AG09309 (cell line): ENCODE measurements at regions not wholly inside any gene's neighbourhood (a gene's known extent, or its start where the extent isn't known, plus 50 kb on each side); places are given as distances from the start of the nearest gene placed in this dataset.
A peak's percentile ranks its signal among the peaks of the same experiment; 100 is the strongest.

Experiments used
- DNase-seq: peaks from one replicate; pipeline ENCODE4 v3.0.0-alpha.2; 2010; ENCODE audit warnings: low read depth
- H3K4me3 ChIP-seq: 2 replicates; pipeline ENCODE4 v1.5.1; 2011; ENCODE audit warnings: mild to moderate bottlenecking, low read depth, low read length, moderate library complexity; ENCODE audit not compliant: control insufficient read depth
- TF ChIP-seq, protein P1 (sequence below): IDR thresholded peaks from 2 replicates; pipeline ENCODE4 v1.5.1; 2011; ENCODE audit warnings: mild to moderate bottlenecking, low read depth, low read length, inconsistent platforms; ENCODE audit not compliant: insufficient read depth, control insufficient read depth; ENCODE audit errors: missing control alignments

DNA sequence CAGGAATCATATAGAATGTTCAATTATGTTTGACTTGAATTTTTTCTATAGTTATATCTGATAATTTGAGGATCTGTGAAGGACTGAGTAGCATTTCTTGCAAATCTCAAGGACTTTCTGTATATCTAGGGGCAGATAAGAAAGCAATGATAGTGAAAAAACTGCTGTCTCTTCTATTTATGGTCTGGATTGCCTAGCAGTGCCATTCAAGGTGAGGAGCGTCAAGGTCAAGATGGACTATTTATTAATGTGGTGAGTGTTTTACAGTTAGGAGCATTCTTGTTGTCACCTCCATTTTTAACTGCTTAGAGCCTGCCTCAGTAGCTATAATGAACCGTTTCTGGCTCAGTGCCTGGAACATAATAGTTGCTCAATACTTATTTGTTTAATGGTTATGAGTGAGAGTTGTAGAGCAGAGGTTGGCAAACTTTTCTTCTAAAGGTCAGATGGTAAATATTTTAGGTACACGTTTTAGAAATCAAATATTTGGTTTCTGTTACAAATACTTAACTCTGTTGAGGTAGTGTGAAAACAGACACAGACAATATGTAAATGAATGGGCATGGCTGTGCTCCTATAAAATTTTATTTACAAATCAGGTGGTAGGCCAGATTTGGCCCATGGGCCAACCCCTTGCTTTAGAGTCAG lies 523.2 kb upstream of the IGFBP7 start:
- TF ChIP-seq, protein P1, sequence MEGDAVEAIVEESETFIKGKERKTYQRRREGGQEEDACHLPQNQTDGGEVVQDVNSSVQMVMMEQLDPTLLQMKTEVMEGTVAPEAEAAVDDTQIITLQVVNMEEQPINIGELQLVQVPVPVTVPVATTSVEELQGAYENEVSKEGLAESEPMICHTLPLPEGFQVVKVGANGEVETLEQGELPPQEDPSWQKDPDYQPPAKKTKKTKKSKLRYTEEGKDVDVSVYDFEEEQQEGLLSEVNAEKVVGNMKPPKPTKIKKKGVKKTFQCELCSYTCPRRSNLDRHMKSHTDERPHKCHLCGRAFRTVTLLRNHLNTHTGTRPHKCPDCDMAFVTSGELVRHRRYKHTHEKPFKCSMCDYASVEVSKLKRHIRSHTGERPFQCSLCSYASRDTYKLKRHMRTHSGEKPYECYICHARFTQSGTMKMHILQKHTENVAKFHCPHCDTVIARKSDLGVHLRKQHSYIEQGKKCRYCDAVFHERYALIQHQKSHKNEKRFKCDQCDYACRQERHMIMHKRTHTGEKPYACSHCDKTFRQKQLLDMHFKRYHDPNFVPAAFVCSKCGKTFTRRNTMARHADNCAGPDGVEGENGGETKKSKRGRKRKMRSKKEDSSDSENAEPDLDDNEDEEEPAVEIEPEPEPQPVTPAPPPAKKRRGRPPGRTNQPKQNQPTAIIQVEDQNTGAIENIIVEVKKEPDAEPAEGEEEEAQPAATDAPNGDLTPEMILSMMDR = no peak
- H3K4me3 ChIP-seq = no peak overlapping the region
- no peak for DNase-seq

DNA sequence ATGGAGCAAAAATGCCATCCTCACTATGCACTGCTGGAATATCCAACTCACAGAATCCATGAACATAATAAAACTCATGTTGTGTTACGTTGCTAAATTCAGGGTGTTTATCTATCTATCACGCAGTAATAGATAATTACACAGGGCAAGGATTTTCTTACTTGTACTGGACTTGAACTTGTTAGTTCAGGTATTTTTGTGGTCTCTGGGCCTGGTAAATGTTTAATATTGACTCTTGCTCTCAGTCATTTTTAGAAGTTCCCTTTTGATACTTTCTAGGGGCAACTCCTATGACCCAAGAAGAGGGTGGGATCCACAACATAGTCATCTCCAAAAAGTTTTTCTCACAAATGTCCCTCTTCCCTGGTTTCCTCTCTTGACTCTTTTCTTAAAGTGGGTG lies 522.4 kb upstream of the IGFBP7 start:
- DNase-seq = no peak
- TF ChIP-seq, protein P1 = no peak
- H3K4me3 ChIP-seq = no peak overlapping the region

GRCh38 chr4:57631147-57631546 lies 521.0 kb upstream of the IGFBP7 start:
- TF ChIP-seq, protein P1 = no peak
- no peak for DNase-seq
- H3K4me3 ChIP-seq = no peak overlapping the region

- TF ChIP-seq, protein P1 = no peak
Measured at GRCh38 chr4:57628004-57628403, 517.8 kb upstream of the IGFBP7 start.

GRCh38 chr4:57614257-57614932 lies 504.2 kb upstream of the IGFBP7 start:
- no peak for DNase-seq
- TF ChIP-seq, protein P1 = no peak
- no peak overlapping the region for H3K4me3 ChIP-seq

More at GRCh38 chr4:57628004-57628403, 517.8 kb upstream of the IGFBP7 start:
- H3K4me3 ChIP-seq = no peak overlapping the region
- DNase-seq = no peak

DNA sequence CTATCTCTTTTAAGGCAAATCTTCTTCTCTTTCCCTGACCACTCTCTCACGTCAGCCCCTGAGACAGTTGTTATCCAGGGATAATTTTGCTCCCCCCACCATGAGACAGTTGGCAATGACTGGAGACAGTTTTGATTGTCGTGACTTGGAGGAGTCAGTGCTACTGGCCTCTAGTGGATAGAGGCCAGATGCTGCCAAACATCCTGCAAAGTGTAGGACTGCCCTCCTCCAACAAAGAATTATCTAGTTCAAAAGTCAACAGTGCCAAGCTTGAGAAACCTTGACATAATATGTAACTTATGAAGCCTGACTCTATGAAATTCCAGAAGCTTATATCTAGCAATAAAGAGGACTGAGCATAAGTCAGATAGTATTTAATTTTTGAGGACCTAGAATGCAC lies 502.1 kb upstream of the IGFBP7 start:
- TF ChIP-seq, protein P1 = peak; percentile 17
- no peak for DNase-seq
- no peak overlapping the region for H3K4me3 ChIP-seq
